ENCODE measurements at regions not wholly inside any gene's neighbourhood (a gene's known extent, or its start where the extent isn't known, plus 50 kb on each side); places are given as distances from the start of the nearest gene placed in this dataset.

DNA sequence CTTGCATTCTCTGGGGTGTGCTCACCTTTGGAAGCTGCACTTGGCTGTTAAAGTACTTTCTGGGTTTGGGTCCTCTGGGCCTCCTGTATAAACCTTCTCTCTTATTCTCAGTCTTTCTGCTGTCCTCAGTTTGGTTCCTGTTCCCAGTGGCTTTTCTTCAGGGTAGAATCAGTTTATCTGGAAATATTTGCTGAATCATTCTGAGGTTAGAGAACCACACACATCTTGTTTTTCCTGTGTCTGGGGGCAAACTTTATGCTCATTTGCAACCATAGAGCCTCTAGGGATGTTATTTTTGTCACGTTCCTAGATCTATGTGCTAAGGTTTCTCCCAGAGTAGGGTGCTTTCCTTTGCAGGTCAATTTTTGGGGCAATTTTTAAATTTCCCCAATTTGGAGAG, 224.3 kb upstream of the C11orf87 start:
- peaks cover 0 to 4% (median 0%) of the 10 kb centered on the region in 3 donors for H3K9me3 ChIP-seq
- TF ChIP-seq, protein P1, sequence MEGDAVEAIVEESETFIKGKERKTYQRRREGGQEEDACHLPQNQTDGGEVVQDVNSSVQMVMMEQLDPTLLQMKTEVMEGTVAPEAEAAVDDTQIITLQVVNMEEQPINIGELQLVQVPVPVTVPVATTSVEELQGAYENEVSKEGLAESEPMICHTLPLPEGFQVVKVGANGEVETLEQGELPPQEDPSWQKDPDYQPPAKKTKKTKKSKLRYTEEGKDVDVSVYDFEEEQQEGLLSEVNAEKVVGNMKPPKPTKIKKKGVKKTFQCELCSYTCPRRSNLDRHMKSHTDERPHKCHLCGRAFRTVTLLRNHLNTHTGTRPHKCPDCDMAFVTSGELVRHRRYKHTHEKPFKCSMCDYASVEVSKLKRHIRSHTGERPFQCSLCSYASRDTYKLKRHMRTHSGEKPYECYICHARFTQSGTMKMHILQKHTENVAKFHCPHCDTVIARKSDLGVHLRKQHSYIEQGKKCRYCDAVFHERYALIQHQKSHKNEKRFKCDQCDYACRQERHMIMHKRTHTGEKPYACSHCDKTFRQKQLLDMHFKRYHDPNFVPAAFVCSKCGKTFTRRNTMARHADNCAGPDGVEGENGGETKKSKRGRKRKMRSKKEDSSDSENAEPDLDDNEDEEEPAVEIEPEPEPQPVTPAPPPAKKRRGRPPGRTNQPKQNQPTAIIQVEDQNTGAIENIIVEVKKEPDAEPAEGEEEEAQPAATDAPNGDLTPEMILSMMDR (IDR thresholded peaks at IDR 0.05) = no peak
- no peak for DNase-seq
- H3K4me1 ChIP-seq = peaks cover 0 to 22% (median 0%) of the 10 kb centered on the region in 4 donors
- no peaks in the 10 kb centered on the region for H3K36me3 ChIP-seq
- H3K27ac ChIP-seq = no peak overlapping the region
- H3K4me3 ChIP-seq = no peak overlapping the region
- intact Hi-C loops (cut with DNase I; ENCODE audit: low total_unique reads) = no loop called here
- no peaks in the 10 kb centered on the region for H3K27me3 ChIP-seq

DNA sequence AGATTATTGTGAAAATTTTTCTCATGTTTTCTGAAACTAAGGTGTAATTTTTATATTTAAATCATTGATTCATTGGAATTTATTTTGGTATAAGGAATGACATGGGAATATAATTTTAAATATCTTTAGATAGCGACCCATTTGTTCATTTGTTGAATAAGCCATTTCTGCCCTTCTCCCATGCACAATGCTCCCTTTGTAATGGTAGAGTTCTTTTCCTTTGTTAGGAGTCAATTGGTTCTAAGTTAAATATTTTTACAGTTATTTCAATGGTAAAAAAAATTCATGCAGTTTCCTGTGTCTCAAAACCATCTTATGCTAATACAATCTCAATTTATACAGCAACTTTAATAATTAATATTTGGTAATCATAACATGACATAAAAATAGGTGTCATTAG, 218.8 kb upstream of the C11orf87 start:
- Histone ChIP-seq H3K36me3 (no peaks in the 10 kb centered on the region), H3K4me1 (peaks cover 0 to under 1% (median 0%) of the 10 kb centered on the region in 4 donors), H3K27me3 (no peaks in the 10 kb centered on the region), H3K9me3 (no peaks in the 10 kb centered on the region), H3K4me3 (no peak overlapping the region), H3K27ac (no peak overlapping the region)
- DNase-seq = no peak
- TF ChIP-seq, protein P1 (IDR thresholded peaks at IDR 0.05) = no peak
- intact Hi-C loops (cut with DNase I; ENCODE audit: low total_unique reads) = no loop called here

DNA sequence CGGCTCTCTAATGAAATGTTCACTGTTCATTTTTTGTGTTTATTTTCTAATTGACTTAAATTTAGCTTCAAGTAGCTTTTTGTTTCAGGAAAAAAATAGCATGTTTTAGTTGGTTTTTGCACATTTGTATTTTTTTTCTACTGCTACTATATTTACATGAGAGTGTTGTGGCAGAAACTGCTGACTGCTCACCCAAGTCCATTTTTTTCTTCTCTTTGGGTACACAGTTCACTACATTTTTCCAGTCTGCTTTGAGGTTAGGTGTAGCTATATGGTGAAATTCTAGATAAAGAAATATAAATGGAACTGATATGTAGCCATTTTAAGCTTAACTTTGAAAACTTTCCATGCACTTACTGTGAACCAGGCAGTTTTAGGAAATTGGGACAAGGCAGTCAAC, 216.7 kb upstream of the C11orf87 start:
- Histone ChIP-seq H3K9me3 (no peaks in the 10 kb centered on the region), H3K27me3 (no peaks in the 10 kb centered on the region), H3K4me3 (no peak overlapping the region), H3K4me1 (no peaks in the 10 kb centered on the region), H3K36me3 (no peaks in the 10 kb centered on the region), H3K27ac (no peak overlapping the region)
- TF ChIP-seq, protein P1 (IDR thresholded peaks at IDR 0.05) = no peak
- intact Hi-C loops (cut with DNase I; ENCODE audit: low total_unique reads) = no loop called here
- no peak for DNase-seq

DNA sequence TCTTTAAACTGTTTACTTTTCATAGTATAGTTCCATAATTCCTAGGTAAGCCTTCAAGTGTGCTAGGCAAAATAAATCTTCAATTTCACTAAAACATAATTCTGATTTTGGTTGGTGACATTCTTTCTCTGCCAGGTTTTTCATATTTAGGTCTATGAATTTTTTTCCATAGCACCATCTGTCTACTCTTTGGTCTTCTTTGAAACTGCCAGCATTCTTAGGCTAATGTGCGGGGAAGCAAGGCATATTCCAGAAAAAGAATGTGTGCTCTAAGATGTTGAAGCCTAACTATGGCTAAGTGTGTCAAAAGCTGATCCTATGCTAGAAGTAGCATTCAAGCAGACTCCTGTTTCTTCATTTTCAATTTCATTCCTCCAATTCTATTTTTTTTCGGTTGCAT, 213.9 kb upstream of the C11orf87 start:
- no peaks in the 10 kb centered on the region for H3K9me3 ChIP-seq
- TF ChIP-seq, protein P1 (IDR thresholded peaks at IDR 0.05) = no peak
- DNase-seq = no peak
- H3K4me1 ChIP-seq = no peaks in the 10 kb centered on the region
- no peak overlapping the region for H3K27ac ChIP-seq
- no peak overlapping the region for H3K4me3 ChIP-seq
- intact Hi-C loops (cut with DNase I; ENCODE audit: low total_unique reads) = no loop called here
- no peaks in the 10 kb centered on the region for H3K36me3 ChIP-seq
- no peaks in the 10 kb centered on the region for H3K27me3 ChIP-seq

DNA sequence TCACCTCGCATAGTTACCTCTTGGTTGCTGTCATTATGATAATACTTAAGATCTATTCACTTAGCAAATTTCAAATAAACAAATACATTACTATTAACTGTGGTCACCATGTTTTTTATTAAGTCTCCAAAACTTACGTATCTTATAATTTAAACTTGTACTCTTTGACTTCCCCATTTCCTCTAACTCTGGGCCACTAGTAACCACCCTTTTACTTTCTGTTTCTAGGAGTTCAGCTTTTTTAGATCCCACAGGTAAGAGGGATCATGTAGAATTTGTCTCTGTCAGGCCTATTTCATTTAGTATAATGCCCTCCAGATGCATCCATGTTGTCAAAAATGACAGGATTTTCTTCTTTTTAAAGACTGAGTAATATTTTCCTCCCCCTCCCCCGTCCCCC, 212.4 kb upstream of the C11orf87 start:
- Histone ChIP-seq H3K27ac (no peak overlapping the region), H3K4me3 (no peak overlapping the region), H3K27me3 (no peaks in the 10 kb centered on the region), H3K36me3 (no peaks in the 10 kb centered on the region), H3K4me1 (no peaks in the 10 kb centered on the region), H3K9me3 (no peaks in the 10 kb centered on the region)
- DNase-seq = no peak
- TF ChIP-seq, protein P1 (IDR thresholded peaks at IDR 0.05) = no peak
- intact Hi-C loops (cut with DNase I; ENCODE audit: low total_unique reads) = no loop called here

DNA sequence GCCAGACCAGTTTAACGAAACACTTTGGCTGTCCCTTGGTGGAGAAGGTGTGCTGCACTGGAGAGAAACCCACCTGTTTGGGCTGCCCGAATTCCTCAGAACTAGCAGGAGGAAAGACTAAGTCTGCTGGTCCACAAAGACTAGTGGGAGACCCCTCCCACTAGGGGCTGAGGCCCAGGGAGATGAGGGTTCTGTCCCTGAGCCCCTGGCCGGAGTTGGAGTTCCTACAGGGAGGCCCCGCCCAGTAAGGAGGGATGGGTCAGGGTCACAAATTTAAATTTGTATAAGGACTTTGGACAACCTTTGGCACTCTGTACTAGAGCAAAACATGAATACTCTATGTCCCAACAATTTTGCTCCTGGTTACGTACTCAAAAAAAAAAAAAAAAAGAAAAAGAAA, 200.8 kb upstream of the C11orf87 start:
- no peaks in the 10 kb centered on the region for H3K4me1 ChIP-seq
- TF ChIP-seq, protein P1 (IDR thresholded peaks at IDR 0.05) = no peak
- H3K9me3 ChIP-seq = no peaks in the 10 kb centered on the region
- intact Hi-C loops (cut with DNase I; ENCODE audit: low total_unique reads) = no loop called here
- H3K27me3 ChIP-seq = no peaks in the 10 kb centered on the region
- DNase-seq = no peak
- no peak overlapping the region for H3K27ac ChIP-seq
- no peak overlapping the region for H3K4me3 ChIP-seq
- H3K36me3 ChIP-seq = no peaks in the 10 kb centered on the region

All from tibial artery (tissue), 4 donors.